ENCODE measurements at regions not wholly inside any gene's neighbourhood (a gene's known extent, or its start where the extent isn't known, plus 50 kb on each side); places are given as distances from the start of the nearest gene placed in this dataset.

GRCh38 chr1:243943671-243944428 lies 93.8 kb upstream of the AKT3 start:
- DNase-seq = peak; percentile 90

GRCh38 chr1:243942196-243943150 lies 92.4 kb upstream of the AKT3 start:
- DNase-seq = no peak

- no peak for DNase-seq
These were observed 90.4 kb upstream of the AKT3 start for GRCh38 chr1:243940451-243940850.

- no peak for DNase-seq
These were observed 89.3 kb upstream of the AKT3 start for GRCh38 chr1:243939167-243939848.

- no peak for DNase-seq
These were observed 88.2 kb upstream of the AKT3 start for GRCh38 chr1:243938208-243938607.

GRCh38 chr1:243933495-243933894 lies 83.5 kb upstream of the AKT3 start:
- no peak for DNase-seq

- DNase-seq = no peak
These were observed 81.9 kb upstream of the AKT3 start for GRCh38 chr1:243931957-243932356.

- no peak for DNase-seq
These were observed 81.0 kb upstream of the AKT3 start for GRCh38 chr1:243930822-243931671.

GRCh38 chr1:243927381-243927780 lies 77.3 kb upstream of the AKT3 start:
- DNase-seq = no peak

GRCh38 chr1:243926803-243927245 lies 76.8 kb upstream of the AKT3 start:
- DNase-seq = peak; percentile 93

GRCh38 chr1:243926299-243926698 lies 76.3 kb upstream of the AKT3 start:
- DNase-seq = no peak

- DNase-seq = no peak
These were observed 74.7 kb upstream of the AKT3 start for GRCh38 chr1:243924588-243925349.

GRCh38 chr1:243924188-243924587 lies 74.1 kb upstream of the AKT3 start:
- DNase-seq = peak; percentile 17

GRCh38 chr1:243923292-243924171 lies 73.5 kb upstream of the AKT3 start:
- no peak for DNase-seq

- DNase-seq = no peak
These were observed 71.1 kb upstream of the AKT3 start for GRCh38 chr1:243921111-243921510.

GRCh38 chr1:243917863-243918565 lies 68.0 kb upstream of the AKT3 start:
- DNase-seq = peak; percentile 36

- peak; percentile 43 for DNase-seq
These were observed 67.3 kb upstream of the AKT3 start for GRCh38 chr1:243917177-243917862.

- DNase-seq = peak; percentile 11
These were observed 66.1 kb upstream of the AKT3 start for GRCh38 chr1:243916160-243916559.

GRCh38 chr1:243912347-243912746 lies 62.3 kb upstream of the AKT3 start:
- DNase-seq = no peak
